HEK293 (cell line): ENCODE measurements at regions not wholly inside any gene's neighbourhood (a gene's known extent, or its start where the extent isn't known, plus 50 kb on each side); places are given as distances from the start of the nearest gene placed in this dataset.

Experiments
- CTCF ChIA-PET: fragments of 350-600 bp; formaldehyde crosslinking; extraction: SDS; loops from one replicate; lab custom pipeline; 2021; ENCODE audit warnings: antibody characterized with exemption; lab: Yijun Ruan, JAX
- POLR2A ChIA-PET: fragments of 300-600 bp; formaldehyde crosslinking; extraction: SDS; loops from one replicate; lab custom pipeline; 2020; ENCODE audit warnings: antibody characterized with exemption, inconsistent platforms; lab: Yijun Ruan, JAX
- H3K27ac ChIP-seq: fragments of 200-500 bp; sonication (Bioruptor generic); 2 replicates; pipeline ENCODE4 v1.5.1; 2014; ENCODE audit warnings: low read depth, low read length, control low read depth, inconsistent platforms; ENCODE audit errors: extremely low read depth
- H3K36me3 ChIP-seq, 2 experiments: fragments of 200-500 bp in 1 of 2; sonication (Bioruptor generic) in 1 of 2; 1 replicate in 1 of 2; 2 replicates in 1 of 2; pipeline ENCODE4 v1.5.1; 2014 to 2017; ENCODE audit warnings: inconsistent platforms in 2 of 2, low read length in 2 of 2; ENCODE audit not compliant: control insufficient read depth in 2 of 2, insufficient read depth in 1 of 2
- H3K4me1 ChIP-seq: fragments of 200-500 bp; sonication (Bioruptor generic); 2 replicates; pipeline ENCODE4 v1.5.1; 2014; ENCODE audit warnings: mild to moderate bottlenecking, low read length, inconsistent platforms; ENCODE audit not compliant: control insufficient read depth, insufficient read depth
- H3K4me3 ChIP-seq: 2 replicates; pipeline ENCODE4 v1.5.1; 2011; ENCODE audit warnings: low read depth, mild to moderate bottlenecking, control low read depth, low read length, moderate library complexity
- H3K9me3 ChIP-seq: fragments of 200-500 bp; sonication (Bioruptor generic); 2 replicates; pipeline ENCODE4 v1.5.1; 2014; ENCODE audit warnings: low read depth, low read length, inconsistent platforms; ENCODE audit not compliant: control insufficient read depth, insufficient read depth
- BCL11B ChIP-seq: fragments of 450-650 bp; formaldehyde crosslinking; IDR thresholded peaks from 2 replicates; pipeline ENCODE4 v1.5.1; 2016; ENCODE audit warnings: low read depth, missing biosample characterization, missing genetic modification characterization
- FEZF1 ChIP-seq: fragments of 450-650 bp; formaldehyde crosslinking; IDR thresholded peaks from 2 replicates; pipeline ENCODE4 v1.5.1; 2016; ENCODE audit warnings: missing biosample characterization, missing genetic modification characterization
- HOXA7 ChIP-seq: sonication (generic); formaldehyde crosslinking; IDR thresholded peaks from 2 replicates; pipeline ENCODE4 v1.8.1; 2022; ENCODE audit warnings: missing genetic modification reagents, borderline replicate concordance
- ZNF132 ChIP-seq: fragments of 450-650 bp; formaldehyde crosslinking; IDR thresholded peaks from 2 replicates; pipeline ENCODE4 v1.5.1; 2017; ENCODE audit warnings: missing biosample characterization, missing genetic modification characterization, borderline replicate concordance
- ZNF138 ChIP-seq: fragments of 450-650 bp; formaldehyde crosslinking; IDR thresholded peaks from 2 replicates; pipeline ENCODE4 v1.5.1; 2016; ENCODE audit warnings: missing biosample characterization, missing genetic modification characterization, borderline replicate concordance
- ZNF155 ChIP-seq: fragments of 450-650 bp; formaldehyde crosslinking; IDR thresholded peaks from 2 replicates; pipeline ENCODE4 v1.5.1; 2016; ENCODE audit warnings: missing biosample characterization, missing genetic modification characterization
- ZNF214 ChIP-seq: fragments of 450-650 bp; formaldehyde crosslinking; IDR thresholded peaks from 2 replicates; pipeline ENCODE4 v1.5.1; 2017; ENCODE audit warnings: missing biosample characterization, mild to moderate bottlenecking, missing genetic modification characterization, borderline replicate concordance
- ZNF324 ChIP-seq: fragments of 450-650 bp; formaldehyde crosslinking; IDR thresholded peaks from 2 replicates; pipeline ENCODE4 v1.5.1; 2016; ENCODE audit warnings: missing biosample characterization, missing genetic modification characterization
- ZNF416 ChIP-seq: fragments of 450-650 bp; formaldehyde crosslinking; IDR thresholded peaks from 2 replicates; pipeline ENCODE4 v1.5.1; 2016; ENCODE audit warnings: missing biosample characterization, missing genetic modification characterization
- ZNF488 ChIP-seq: fragments of 450-650 bp; formaldehyde crosslinking; IDR thresholded peaks from 2 replicates; pipeline ENCODE4 v1.5.1; 2016; ENCODE audit warnings: missing biosample characterization, missing genetic modification characterization
- ZNF501 ChIP-seq: fragments of 450-650 bp; formaldehyde crosslinking; IDR thresholded peaks from 2 replicates; pipeline ENCODE4 v1.5.1; 2016; ENCODE audit warnings: missing biosample characterization, missing genetic modification characterization
- ZNF510 ChIP-seq: fragments of 450-650 bp; formaldehyde crosslinking; IDR thresholded peaks from 2 replicates; pipeline ENCODE4 v1.5.1; 2018; ENCODE audit warnings: mild to moderate bottlenecking, missing genetic modification characterization, missing biosample characterization; ENCODE audit not compliant: insufficient replicate concordance
- ZNF513 ChIP-seq: fragments of 450-650 bp; IDR thresholded peaks from 2 replicates; pipeline ENCODE4 v1.5.1; 2018; ENCODE audit warnings: missing biosample characterization, missing genetic modification characterization
- ZNF654 ChIP-seq: fragments of 450-650 bp; formaldehyde crosslinking; IDR thresholded peaks from 2 replicates; pipeline ENCODE4 v1.5.1; 2016; ENCODE audit warnings: low read depth, missing biosample characterization, missing genetic modification characterization
- ZNF664 ChIP-seq: fragments of 450-650 bp; formaldehyde crosslinking; IDR thresholded peaks from 2 replicates; pipeline ENCODE4 v1.5.1; 2016; ENCODE audit warnings: missing biosample characterization, missing genetic modification characterization
- ZNF670 ChIP-seq: fragments of 450-650 bp; formaldehyde crosslinking; IDR thresholded peaks from 2 replicates; pipeline ENCODE4 v1.5.1; 2016; ENCODE audit warnings: missing biosample characterization, missing genetic modification characterization, low read depth
- ZNF830 ChIP-seq: fragments of 450-650 bp; IDR thresholded peaks from 2 replicates; pipeline ENCODE4 v1.5.0; 2018; ENCODE audit warnings: missing biosample characterization, missing genetic modification characterization, low read depth, mild to moderate bottlenecking, moderate library complexity
- ZXDB ChIP-seq: fragments of 450-650 bp; formaldehyde crosslinking; IDR thresholded peaks from 2 replicates; pipeline ENCODE4 v1.5.1; 2016; ENCODE audit warnings: missing biosample characterization, missing genetic modification characterization
- TF ChIP-seq, protein P1 (sequence below): fragments of 450-650 bp; formaldehyde crosslinking; IDR thresholded peaks from 2 replicates; pipeline ENCODE4 v1.5.1; 2017; ENCODE audit warnings: missing biosample characterization, missing genetic modification characterization
- TF ChIP-seq, protein P2 (sequence below): fragments of 450-650 bp; formaldehyde crosslinking; IDR thresholded peaks from 2 replicates; pipeline ENCODE4; 2016; ENCODE audit warnings: missing biosample characterization, missing genetic modification characterization
- TF ChIP-seq, protein P3 (sequence below): fragments of 450-650 bp; formaldehyde crosslinking; IDR thresholded peaks from 2 replicates; pipeline ENCODE4 v1.5.1; 2017; ENCODE audit warnings: missing biosample characterization, missing genetic modification characterization

- TF ChIP-seq, protein P1, sequence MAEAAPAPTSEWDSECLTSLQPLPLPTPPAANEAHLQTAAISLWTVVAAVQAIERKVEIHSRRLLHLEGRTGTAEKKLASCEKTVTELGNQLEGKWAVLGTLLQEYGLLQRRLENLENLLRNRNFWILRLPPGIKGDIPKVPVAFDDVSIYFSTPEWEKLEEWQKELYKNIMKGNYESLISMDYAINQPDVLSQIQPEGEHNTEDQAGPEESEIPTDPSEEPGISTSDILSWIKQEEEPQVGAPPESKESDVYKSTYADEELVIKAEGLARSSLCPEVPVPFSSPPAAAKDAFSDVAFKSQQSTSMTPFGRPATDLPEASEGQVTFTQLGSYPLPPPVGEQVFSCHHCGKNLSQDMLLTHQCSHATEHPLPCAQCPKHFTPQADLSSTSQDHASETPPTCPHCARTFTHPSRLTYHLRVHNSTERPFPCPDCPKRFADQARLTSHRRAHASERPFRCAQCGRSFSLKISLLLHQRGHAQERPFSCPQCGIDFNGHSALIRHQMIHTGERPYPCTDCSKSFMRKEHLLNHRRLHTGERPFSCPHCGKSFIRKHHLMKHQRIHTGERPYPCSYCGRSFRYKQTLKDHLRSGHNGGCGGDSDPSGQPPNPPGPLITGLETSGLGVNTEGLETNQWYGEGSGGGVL (tag by site-specific recombination), result no peak
Observed at GRCh38 chr4:10200869-10201268, 84.3 kb upstream of the WDR1 start (continued).

- Histone ChIP-seq H3K27ac (no peak overlapping the region), H3K9me3 (no peaks in the 10 kb centered on the region), H3K4me1 (no peaks in the 10 kb centered on the region), H3K4me3 (no peak overlapping the region), H3K36me3 (no peaks in the 10 kb centered on the region)
- no peak for TF ChIP-seq ZNF324 (tag by site-specific recombination)
- TF ChIP-seq FEZF1 (tag by site-specific recombination), result no peak
- no peak for TF ChIP-seq ZNF155 (tag by site-specific recombination)
- TF ChIP-seq, protein P2, sequence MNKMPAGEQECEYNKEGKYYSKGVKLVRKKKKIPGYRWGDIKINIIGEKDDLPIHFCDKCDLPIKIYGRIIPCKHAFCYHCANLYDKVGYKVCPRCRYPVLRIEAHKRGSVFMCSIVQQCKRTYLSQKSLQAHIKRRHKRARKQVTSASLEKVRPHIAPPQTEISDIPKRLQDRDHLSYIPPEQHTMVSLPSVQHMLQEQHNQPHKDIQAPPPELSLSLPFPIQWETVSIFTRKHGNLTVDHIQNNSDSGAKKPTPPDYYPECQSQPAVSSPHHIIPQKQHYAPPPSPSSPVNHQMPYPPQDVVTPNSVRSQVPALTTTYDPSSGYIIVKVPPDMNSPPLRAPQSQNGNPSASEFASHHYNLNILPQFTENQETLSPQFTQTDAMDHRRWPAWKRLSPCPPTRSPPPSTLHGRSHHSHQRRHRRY (tag by site-specific recombination), result no peak
- no peak for TF ChIP-seq ZXDB (tag by site-specific recombination)
- no peak for TF ChIP-seq HOXA7 (CRISPR knock-in tag)
- TF ChIP-seq ZNF654, result no peak
- no peak for TF ChIP-seq ZNF138 (tag by site-specific recombination)
- no peak for TF ChIP-seq ZNF664 (tag by site-specific recombination)
- no peak for TF ChIP-seq ZNF488
- no peak for TF ChIP-seq ZNF132 (tag by site-specific recombination)
- TF ChIP-seq ZNF513 (tag by site-specific recombination), result no peak
- TF ChIP-seq ZNF510 (tag by site-specific recombination), result no peak
- TF ChIP-seq ZNF670 (tag by site-specific recombination), result no peak
- TF ChIP-seq, protein P3, sequence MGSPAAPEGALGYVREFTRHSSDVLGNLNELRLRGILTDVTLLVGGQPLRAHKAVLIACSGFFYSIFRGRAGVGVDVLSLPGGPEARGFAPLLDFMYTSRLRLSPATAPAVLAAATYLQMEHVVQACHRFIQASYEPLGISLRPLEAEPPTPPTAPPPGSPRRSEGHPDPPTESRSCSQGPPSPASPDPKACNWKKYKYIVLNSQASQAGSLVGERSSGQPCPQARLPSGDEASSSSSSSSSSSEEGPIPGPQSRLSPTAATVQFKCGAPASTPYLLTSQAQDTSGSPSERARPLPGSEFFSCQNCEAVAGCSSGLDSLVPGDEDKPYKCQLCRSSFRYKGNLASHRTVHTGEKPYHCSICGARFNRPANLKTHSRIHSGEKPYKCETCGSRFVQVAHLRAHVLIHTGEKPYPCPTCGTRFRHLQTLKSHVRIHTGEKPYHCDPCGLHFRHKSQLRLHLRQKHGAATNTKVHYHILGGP (tag by site-specific recombination), result no peak
- no peak for TF ChIP-seq BCL11B (tag by site-specific recombination)
- TF ChIP-seq ZNF501, result no peak
- ChIA-PET POLR2A (no interaction called here), CTCF (interaction anchor here (1.0 kb wide), 2 partner anchors 33 to 351 kb away, joined by 3 read pairs; no protein-coding TSS in a partner anchor)
Observed at GRCh38 chr4:10198365-10198764, 81.8 kb upstream of the WDR1 start.

DNA sequence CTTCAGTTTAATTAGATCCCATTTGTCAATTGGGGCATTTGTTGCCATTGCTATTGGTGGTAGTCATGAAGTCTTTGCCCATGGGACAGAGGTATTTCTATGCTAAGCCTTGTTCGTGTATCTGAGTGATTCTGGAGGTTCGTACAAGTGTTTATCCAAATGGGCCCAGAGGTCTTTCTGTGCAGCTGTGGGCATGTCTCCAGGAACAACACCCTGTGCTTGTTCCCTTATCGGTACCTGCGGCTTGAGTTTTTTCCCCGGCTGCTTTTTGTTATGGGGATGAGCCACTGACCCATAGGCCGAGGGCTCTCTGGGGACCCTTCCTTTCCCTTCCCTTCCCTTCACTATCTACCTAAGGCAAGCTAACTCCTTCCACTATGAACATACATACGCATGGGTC lies 81.4 kb upstream of the WDR1 start:
- Histone ChIP-seq H3K36me3 (no peaks in the 10 kb centered on the region), H3K4me1 (no peaks in the 10 kb centered on the region)
- CTCF ChIA-PET, result interaction anchor here (1.0 kb wide), 2 partner anchors 33 to 351 kb away, joined by 3 read pairs; no protein-coding TSS in a partner anchor
- TF ChIP-seq ZNF416 (tag by site-specific recombination) (no peak), ZNF830 (tag by site-specific recombination) (no peak), ZNF214 (tag by site-specific recombination) (no peak)
- TF ChIP-seq, all 188 proteins: peak for 0
- H3K4me3 ChIP-seq, result no peak overlapping the region
- H3K27ac ChIP-seq, result no peak overlapping the region
- H3K9me3 ChIP-seq, result no peaks in the 10 kb centered on the region
- POLR2A ChIA-PET, result no interaction called here
